H1 (cell line): ENCODE measurements at regions not wholly inside any gene's neighbourhood (a gene's known extent, or its start where the extent isn't known, plus 50 kb on each side); places are given as distances from the start of the nearest gene placed in this dataset.

Experiments used
- CTCF ChIA-PET: fragments of 300-600 bp; sonication (Branson Sonifier 250); formaldehyde crosslinking; loops from one replicate; lab custom pipeline; 2021; ENCODE audit not compliant: partially characterized antibody; lab: Charles Lee
- POLR2A ChIA-PET: fragments of 300-600 bp; sonication (Branson Sonifier 250); formaldehyde crosslinking; loops from one replicate; lab custom pipeline; 2021; ENCODE audit warnings: inconsistent platforms; ENCODE audit not compliant: partially characterized antibody; lab: Charles Lee
- DNase-seq, 2 experiments: peaks; one replicate each; pipeline versions ENCODE4 v3.0.0 to v3.0.0-alpha.2; 2010 to 2022; ENCODE audit warnings: low spot score in 2 of 2, low read depth in 1 of 2, mixed read lengths in 1 of 2
- FAIRE-seq: peaks from 2 replicates; lab custom pipeline; 2011; peaks lifted over from hg19 to GRCh38; lab: Jason Lieb, UNC
- H2AFZ ChIP-seq: 2 replicates; pipeline ENCODE4 v1.8.1; 2012; ENCODE audit warnings: low read length, inconsistent platforms
- H2AK5ac ChIP-seq: 2 replicates; pipeline ENCODE4 v1.6.1; 2013; ENCODE audit warnings: low read depth, low read length
- H2BK120ac ChIP-seq: replicated peaks from 2 replicates; pipeline ENCODE3; 2013; ENCODE audit warnings: low read depth, low read length, inconsistent platforms
- H2BK12ac ChIP-seq: 2 replicates; pipeline ENCODE4 v1.6.1; 2013; ENCODE audit warnings: low read depth, low read length
- H2BK15ac ChIP-seq: 2 replicates; pipeline ENCODE4 v1.6.1; 2013; ENCODE audit warnings: low read length
- H2BK20ac ChIP-seq: 2 replicates; pipeline ENCODE4 v1.6.1; 2013; ENCODE audit warnings: low read length
- H2BK5ac ChIP-seq: 2 replicates; pipeline ENCODE4 v1.6.1; 2013; ENCODE audit warnings: low read depth, low read length
- H3K14ac ChIP-seq: 2 replicates; pipeline ENCODE4 v1.6.1; 2013; ENCODE audit warnings: inconsistent platforms; ENCODE audit not compliant: insufficient read length
- H3K18ac ChIP-seq: 2 replicates; pipeline ENCODE4 v1.6.1; 2013; ENCODE audit warnings: low read length; ENCODE audit errors: extremely low read depth
- H3K23ac ChIP-seq: 2 replicates; pipeline ENCODE4 v1.6.1; 2013; ENCODE audit warnings: inconsistent platforms; ENCODE audit not compliant: insufficient read length
- H3K23me2 ChIP-seq: 2 replicates; pipeline ENCODE4 v1.6.1; 2013; ENCODE audit warnings: low read depth, low read length
- H3K27ac ChIP-seq: 2 replicates; pipeline ENCODE4 v1.6.1; 2011; ENCODE audit warnings: low read depth, low read length, inconsistent platforms
- H3K27me3 ChIP-seq, 4 experiments: replicated peaks in 1 of 4; 1 replicate in 1 of 4; 2 replicates in 3 of 4; pipeline versions ENCODE4 v1.6.1 to v1.8.1; 2011 to 2013; ENCODE audit warnings: low read length in 3 of 4, mild to moderate bottlenecking in 3 of 4, inconsistent platforms in 2 of 4, mixed read lengths in 2 of 4, moderate library complexity in 1 of 4; ENCODE audit not compliant: control insufficient read depth in 3 of 4, insufficient read depth in 3 of 4; ENCODE audit errors: extremely low read depth in 1 of 4
- H3K36me3 ChIP-seq, 4 experiments: 2 replicates each; pipeline versions ENCODE4 v1.6.1 to v1.8.1; 2011 to 2013; ENCODE audit warnings: mild to moderate bottlenecking in 4 of 4, low read length in 3 of 4, moderate library complexity in 2 of 4, control low read depth in 1 of 4, inconsistent platforms in 1 of 4; ENCODE audit not compliant: insufficient read depth in 4 of 4, control insufficient read depth in 2 of 4
- H3K4ac ChIP-seq: replicated peaks from 2 replicates; pipeline ENCODE3; 2013; ENCODE audit warnings: low read length, low read depth, mixed read lengths, inconsistent platforms; ENCODE audit not compliant: insufficient read length
- H3K4me1 ChIP-seq, 4 experiments: replicated peaks in 1 of 4; 1 replicate in 1 of 4; 2 replicates in 3 of 4; pipeline versions ENCODE4 v1.6.1 to v1.8.1; 2011 to 2013; ENCODE audit warnings: low read length in 3 of 4, inconsistent platforms in 2 of 4, mixed read lengths in 1 of 4; ENCODE audit not compliant: insufficient read depth in 4 of 4, control insufficient read depth in 3 of 4
- H3K4me2 ChIP-seq, 2 experiments: 2 replicates each; pipeline versions ENCODE4 v1.6.1 to v1.8.1; 2011 to 2013; ENCODE audit warnings: low read depth in 2 of 2, low read length in 2 of 2, control low read depth in 1 of 2, inconsistent platforms in 1 of 2, mild to moderate bottlenecking in 1 of 2; ENCODE audit not compliant: insufficient read depth in 1 of 2
- H3K4me3 ChIP-seq, 4 experiments: fragments of 200-600, 300-600 bp in 1 of 4; sonication (generic), shearing (Covaris generic), sonication (Bioruptor Twin) in 1 of 4; 2 replicates each; pipeline versions ENCODE4 v1.5.1 to v1.8.1; 2011 to 2016; ENCODE audit warnings: low read length in 4 of 4, low read depth in 3 of 4, control low read depth in 2 of 4, inconsistent platforms in 2 of 4, mild to moderate bottlenecking in 2 of 4, mixed read lengths in 1 of 4, moderate library complexity in 1 of 4; ENCODE audit not compliant: insufficient read depth in 2 of 4; ENCODE audit errors: extremely low read depth in 1 of 4
- H3K56ac ChIP-seq: replicated peaks from 2 replicates; pipeline ENCODE3; 2013; ENCODE audit warnings: low read depth, mild to moderate bottlenecking, mixed read lengths, low read length, inconsistent platforms; ENCODE audit not compliant: insufficient read length
- H3K79me1 ChIP-seq: 2 replicates; pipeline ENCODE4 v1.6.1; 2013; ENCODE audit warnings: low read depth, low read length, control low read depth
- H3K79me2 ChIP-seq, 2 experiments: 2 replicates each; pipeline versions ENCODE4 v1.6.1 to v1.8.1; 2012 to 2013; ENCODE audit warnings: low read length in 2 of 2, mild to moderate bottlenecking in 2 of 2, inconsistent platforms in 1 of 2; ENCODE audit not compliant: insufficient read depth in 2 of 2, control insufficient read depth in 1 of 2
- H3K9ac ChIP-seq, 4 experiments: replicated peaks in 1 of 4; 1 replicate in 1 of 4; 2 replicates in 3 of 4; pipeline versions ENCODE4 v1.6.1 to v1.8.1; 2011 to 2013; ENCODE audit warnings: low read depth in 3 of 4, low read length in 3 of 4, control low read depth in 2 of 4, mild to moderate bottlenecking in 2 of 4, moderate library complexity in 2 of 4, inconsistent platforms in 1 of 4; ENCODE audit errors: extremely low read depth in 1 of 4
- H3K9me3 ChIP-seq, 2 experiments: 2 replicates each; pipeline versions ENCODE4 v1.6.1 to v1.8.1; 2012 to 2013; ENCODE audit warnings: mild to moderate bottlenecking in 2 of 2, moderate library complexity in 2 of 2, control low read depth in 1 of 2, inconsistent platforms in 1 of 2, low read depth in 1 of 2, low read length in 1 of 2, mixed read lengths in 1 of 2; ENCODE audit not compliant: insufficient read depth in 2 of 2
- H4K20me1 ChIP-seq, 2 experiments: replicated peaks in 1 of 2; 2 replicates each; pipeline versions ENCODE3 to v1.8.1; 2011 to 2013; ENCODE audit warnings: inconsistent platforms in 2 of 2, low read length in 2 of 2, mild to moderate bottlenecking in 1 of 2; ENCODE audit not compliant: insufficient read depth in 2 of 2, control insufficient read depth in 1 of 2
- H4K5ac ChIP-seq: 2 replicates; pipeline ENCODE4 v1.6.1; 2013; ENCODE audit warnings: low read length, low read depth, mixed read lengths, inconsistent platforms; ENCODE audit not compliant: insufficient read length
- H4K8ac ChIP-seq: 2 replicates; pipeline ENCODE4 v1.8.0; 2013; ENCODE audit warnings: mild to moderate bottlenecking, moderate library complexity, low read length, inconsistent platforms; ENCODE audit not compliant: insufficient read depth; ENCODE audit errors: extremely low read depth
- H4K91ac ChIP-seq: replicated peaks from 2 replicates; pipeline ENCODE3; 2013; ENCODE audit warnings: low read length, mixed read lengths, inconsistent platforms; ENCODE audit not compliant: insufficient read length
- BRCA1 ChIP-seq: IDR thresholded peaks from 2 replicates; pipeline ENCODE4 v1.6.1; 2012; ENCODE audit warnings: low read depth, low read length, improper control_type of control experiment
- CBX5 ChIP-seq: fragments of 300-800, 300-1000 bp; sonication (generic); IDR thresholded peaks from 2 replicates; pipeline ENCODE4 v1.7.1; 2016; ENCODE audit warnings: antibody characterized with exemption, low read length, low read depth
- CEBPB ChIP-seq: IDR thresholded peaks from 2 replicates; pipeline ENCODE4 v1.6.1; 2012; ENCODE audit warnings: low read depth, low read length
- JUN ChIP-seq: IDR thresholded peaks from 2 replicates; pipeline ENCODE4 v1.6.1; 2011; ENCODE audit warnings: low read depth, mild to moderate bottlenecking, improper control_type of control experiment, low read length
- KDM5A ChIP-seq: fragments of 200-600 bp; IDR thresholded peaks from 2 replicates; pipeline ENCODE4 v1.7.1; 2012; ENCODE audit warnings: mild to moderate bottlenecking, low read length, inconsistent platforms, mixed read lengths
- TAF7 ChIP-seq: optimal IDR thresholded peaks from 2 replicates; pipeline ENCODE3; 2011; ENCODE audit warnings: low read depth, mild to moderate bottlenecking, inconsistent platforms, low read length, moderate library complexity, borderline replicate concordance
- TEAD4 ChIP-seq: IDR thresholded peaks from 2 replicates; pipeline ENCODE4 v1.6.1; 2012; ENCODE audit warnings: low read depth, low read length, inconsistent platforms, mixed read lengths
- USF2 ChIP-seq: IDR thresholded peaks from 2 replicates; pipeline ENCODE4 v1.6.1; 2011; ENCODE audit warnings: low read length, improper control_type of control experiment
- WGBS, 2 experiments: shearing (Covaris generic) in 1 of 2; methylation state at CpG; one replicate each; pipeline versions ENCODE4 v1.1.6 to v1.1.7; 2013 to 2015; ENCODE audit warnings: low lambda C conversion rate in 2 of 2, mixed read lengths in 2 of 2, inconsistent platforms in 1 of 2, low coverage in 1 of 2, missing lambda C conversion rate in 1 of 2; ENCODE audit not compliant: insufficient replicate concordance in 2 of 2, insufficient coverage in 1 of 2, insufficient read length in 1 of 2; ENCODE audit errors: extremely low coverage in 1 of 2, missing lambda C conversion rate in 1 of 2; 5-methylcytosine and 5-hydroxymethylcytosine counted together

GRCh38 chr3:6025032-6025431 lies 835.9 kb upstream of the GRM7 start:
- H4K91ac ChIP-seq = no peak overlapping the region
- H3K56ac ChIP-seq = no peak overlapping the region
- DNase-seq = no peak
- FAIRE-seq = no peak
- H3K18ac ChIP-seq = no peak overlapping the region
- H3K23me2 ChIP-seq = no peaks in the 10 kb centered on the region
- H3K4ac ChIP-seq = no peak overlapping the region
- no peak overlapping the region for H2BK12ac ChIP-seq
- H3K23ac ChIP-seq = no peak overlapping the region
- no peak overlapping the region for H2BK5ac ChIP-seq
- H3K4me1 ChIP-seq = no peaks in the 10 kb centered on the region
- H3K79me2 ChIP-seq = no peaks in the 10 kb centered on the region
- no peak overlapping the region for H3K9ac ChIP-seq
- H3K36me3 ChIP-seq = no peaks in the 10 kb centered on the region
- POLR2A ChIA-PET = no interaction called here
- H2AFZ ChIP-seq = no peak overlapping the region
- H3K27me3 ChIP-seq = no peaks in the 10 kb centered on the region
- no peak overlapping the region for H2BK120ac ChIP-seq
- CTCF ChIA-PET = no interaction called here
- H2AK5ac ChIP-seq = no peak overlapping the region
- H3K4me2 ChIP-seq = no peak overlapping the region
- no peak overlapping the region for H3K4me3 ChIP-seq
- H3K27ac ChIP-seq = no peak overlapping the region
- 82% methylated on average over 1 of the region's 1 CpG; no CpG with 5 or more reads in 1 of the 2 experiments for WGBS, 2 experiments
- no peaks in the 10 kb centered on the region for H4K20me1 ChIP-seq
- H4K8ac ChIP-seq = no peak overlapping the region
- no peak overlapping the region for H4K5ac ChIP-seq
- no peak overlapping the region for H2BK15ac ChIP-seq
- no peak overlapping the region for H3K14ac ChIP-seq
- no peaks in the 10 kb centered on the region for H3K9me3 ChIP-seq
- H2BK20ac ChIP-seq = no peak overlapping the region
- H3K79me1 ChIP-seq = no peaks in the 10 kb centered on the region
- TF ChIP-seq TEAD4 = no peak
- no peak for TF ChIP-seq JUN
- TF ChIP-seq USF2 = no peak
- TF ChIP-seq KDM5A = no peak
- no peak for TF ChIP-seq CBX5
- TF ChIP-seq BRCA1 = no peak
- TF ChIP-seq CEBPB = no peak
- no peak for TF ChIP-seq TAF7
